Islet precursor cell (in vitro differentiated cells): ENCODE measurements at regions not wholly inside any gene's neighbourhood (a gene's known extent, or its start where the extent isn't known, plus 50 kb on each side); places are given as distances from the start of the nearest gene placed in this dataset.

ENCODE experiments used
- DNase-seq: peaks from one replicate; pipeline ENCODE4 v3.0.0-alpha.2; 2018

- no peak for DNase-seq
These were observed 166.0 kb upstream of the MDFIC start for GRCh38 chr7:114755856-114756255.

GRCh38 chr7:114758661-114759227, 163.2 kb upstream of the MDFIC start:
- DNase-seq = no peak

GRCh38 chr7:114759347-114760062, 162.4 kb upstream of the MDFIC start:
- no peak for DNase-seq

GRCh38 chr7:114760477-114760876, 161.4 kb upstream of the MDFIC start:
- DNase-seq = no peak

- DNase-seq = no peak
These were observed 159.9 kb upstream of the MDFIC start for GRCh38 chr7:114761973-114762372.

GRCh38 chr7:114765331-114766040, 156.4 kb upstream of the MDFIC start:
- no peak for DNase-seq

GRCh38 chr7:114766041-114766356, 155.9 kb upstream of the MDFIC start:
- DNase-seq = no peak

- DNase-seq = no peak
These were observed 144.6 kb upstream of the MDFIC start for GRCh38 chr7:114777288-114777687.

GRCh38 chr7:114783508-114783907, 138.4 kb upstream of the MDFIC start:
- DNase-seq = no peak

- no peak for DNase-seq
These were observed 137.7 kb upstream of the MDFIC start for GRCh38 chr7:114784177-114784576.

GRCh38 chr7:114784746-114785145, 137.1 kb upstream of the MDFIC start:
- no peak for DNase-seq

- no peak for DNase-seq
These were observed 136.4 kb upstream of the MDFIC start for GRCh38 chr7:114785496-114785895.

GRCh38 chr7:114786455-114786854, 135.4 kb upstream of the MDFIC start:
- no peak for DNase-seq

GRCh38 chr7:114787556-114787955, 134.3 kb upstream of the MDFIC start:
- DNase-seq = no peak

- DNase-seq = no peak
These were observed 133.2 kb upstream of the MDFIC start for GRCh38 chr7:114788706-114789105.

GRCh38 chr7:114789161-114789560, 132.7 kb upstream of the MDFIC start:
- no peak for DNase-seq

GRCh38 chr7:114789871-114790311, 132.0 kb upstream of the MDFIC start:
- DNase-seq = no peak

- DNase-seq = no peak
These were observed 131.4 kb upstream of the MDFIC start for GRCh38 chr7:114790521-114790920.

GRCh38 chr7:114791771-114792170, 130.1 kb upstream of the MDFIC start:
- DNase-seq = no peak

- DNase-seq = no peak
These were observed 128.6 kb upstream of the MDFIC start for GRCh38 chr7:114793155-114793845.

- no peak for DNase-seq
These were observed 126.4 kb upstream of the MDFIC start for GRCh38 chr7:114795475-114795874.

GRCh38 chr7:114799628-114800028, 122.3 kb upstream of the MDFIC start:
- no peak for DNase-seq

- no peak for DNase-seq
These were observed 119.3 kb upstream of the MDFIC start for GRCh38 chr7:114802632-114803031.
